Hepatocyte (in vitro differentiated cells): ENCODE measurements at regions not wholly inside any gene's neighbourhood (a gene's known extent, or its start where the extent isn't known, plus 50 kb on each side); places are given as distances from the start of the nearest gene placed in this dataset.
"Not testable (repeated sequence)": the region's sequence is repeated elsewhere in the genome, so short reads cannot be mapped to it uniquely, and the experiment has no call there.

Experiments
- DNase-seq: peaks from one replicate; pipeline ENCODE4 v3.0.0-alpha.2; 2016; ENCODE audit warnings: low spot score
- H2AFZ ChIP-seq: fragments of 200-600 bp; sonication (generic); 2 replicates; pipeline ENCODE4 v1.6.0; 2016; ENCODE audit warnings: antibody characterized with exemption, mild to moderate bottlenecking
- H3K27ac ChIP-seq: fragments of 200-600 bp; sonication (generic); 2 replicates; pipeline ENCODE4 v1.5.1; 2016; ENCODE audit warnings: mild to moderate bottlenecking
- H3K27me3 ChIP-seq: fragments of 200-600 bp; sonication (generic); 2 replicates; pipeline ENCODE4 v1.6.1; 2016
- H3K36me3 ChIP-seq: fragments of 200-600 bp; sonication (generic); replicated peaks from 2 replicates; pipeline ENCODE4 v1.5.1; 2016; ENCODE audit warnings: low read depth; ENCODE audit not compliant: insufficient read depth
- H3K4me1 ChIP-seq: fragments of 200-600 bp; sonication (generic); 2 replicates; pipeline ENCODE4 v1.5.1; 2016; ENCODE audit warnings: mild to moderate bottlenecking, moderate library complexity; ENCODE audit not compliant: insufficient read depth
- H3K4me2 ChIP-seq: fragments of 200-600 bp; sonication (generic); 2 replicates; pipeline ENCODE4 v1.6.0; 2016
- H3K4me3 ChIP-seq: fragments of 200-600 bp; sonication (generic); 2 replicates; pipeline ENCODE4 v1.5.1; 2016; ENCODE audit warnings: mild to moderate bottlenecking
- H3K79me2 ChIP-seq: fragments of 200-600 bp; sonication (generic); 2 replicates; pipeline ENCODE4 v1.6.0; 2017; ENCODE audit warnings: mild to moderate bottlenecking
- H3K9me2 ChIP-seq: fragments of 200-600 bp; sonication (generic); replicated peaks from 2 replicates; pipeline ENCODE4 v1.6.0; 2017; ENCODE audit warnings: mild to moderate bottlenecking; ENCODE audit not compliant: insufficient read depth
- H3K9me3 ChIP-seq: fragments of 200-600 bp; sonication (generic); 2 replicates; pipeline ENCODE4 v1.5.1; 2016; ENCODE audit warnings: low read depth, mild to moderate bottlenecking
- H4K20me1 ChIP-seq: fragments of 200-600 bp; sonication (generic); 2 replicates; pipeline ENCODE4 v1.6.0; 2016; ENCODE audit warnings: mild to moderate bottlenecking; ENCODE audit not compliant: insufficient read depth, poor library complexity, severe bottlenecking
- WGBS: methylation state at CpG from one replicate; pipeline ENCODE4 v1.1.6; 2016; ENCODE audit warnings: low lambda C conversion rate; ENCODE audit errors: missing lambda C conversion rate; 5-methylcytosine and 5-hydroxymethylcytosine counted together

- H2AFZ ChIP-seq, H4K20me1 ChIP-seq, DNase-seq, H3K27me3 ChIP-seq, H3K4me3 ChIP-seq, H3K36me3 ChIP-seq, H3K9me2 ChIP-seq, H3K4me2 ChIP-seq, H3K27ac ChIP-seq, H3K9me3 ChIP-seq, H3K4me1 ChIP-seq, H3K79me2 ChIP-seq: not testable (repeated sequence)
- 54% methylated on average over 11 of the region's 15 CpGs for WGBS
These were observed 108.0 kb upstream of the PLGLB2 start for GRCh38 chr2:87639801-87640440.

DNA sequence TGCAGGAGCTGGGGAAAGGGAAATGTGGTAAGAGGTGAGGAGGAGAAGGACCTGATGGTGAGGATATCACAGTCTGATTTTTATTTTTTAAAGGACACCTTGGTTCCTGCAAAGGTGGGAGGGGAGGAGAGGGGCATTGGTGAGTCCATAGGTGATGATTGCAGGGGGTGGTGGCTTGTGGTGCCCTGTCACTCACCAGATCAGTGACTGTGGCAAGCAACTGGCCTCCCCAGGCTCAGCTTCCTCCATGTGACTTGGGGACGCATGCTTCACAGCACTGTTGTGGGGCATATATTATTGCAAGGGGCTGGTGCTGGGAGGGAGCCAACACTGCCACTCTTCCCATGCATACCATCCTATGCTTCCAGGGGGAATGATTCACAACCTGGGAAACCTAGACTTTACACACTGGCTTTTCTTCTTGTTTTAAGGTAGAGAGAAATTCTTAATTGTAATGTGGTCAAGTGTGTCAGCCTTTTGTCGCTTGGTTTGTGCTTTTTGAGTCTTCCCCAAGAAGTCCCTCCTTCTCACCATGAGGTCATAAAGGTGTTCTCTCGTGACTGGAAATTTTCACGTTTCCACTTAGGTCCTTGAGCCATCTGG lies 106.8 kb upstream of the PLGLB2 start:
- H3K9me3 ChIP-seq, H3K27ac ChIP-seq, H3K4me2 ChIP-seq, H4K20me1 ChIP-seq, H3K4me1 ChIP-seq, H3K79me2 ChIP-seq, H3K36me3 ChIP-seq, H2AFZ ChIP-seq, H3K9me2 ChIP-seq, H3K27me3 ChIP-seq, DNase-seq, H3K4me3 ChIP-seq: not testable (repeated sequence)
- 80% methylated on average over 4 of the region's 4 CpGs for WGBS

GRCh38 chr2:87643165-87643564 lies 104.7 kb upstream of the PLGLB2 start:
- not testable (repeated sequence) for H3K9me3 ChIP-seq, H3K27ac ChIP-seq, DNase-seq, H3K4me2 ChIP-seq, H3K27me3 ChIP-seq, H3K4me3 ChIP-seq, H4K20me1 ChIP-seq, H3K36me3 ChIP-seq, H2AFZ ChIP-seq, H3K79me2 ChIP-seq, H3K9me2 ChIP-seq, H3K4me1 ChIP-seq
- WGBS, result 98% methylated on average over 4 of the region's 4 CpGs

GRCh38 chr2:87647737-87648498 lies 100.0 kb upstream of the PLGLB2 start:
- H3K36me3 ChIP-seq, H3K4me3 ChIP-seq, H3K9me3 ChIP-seq, H3K9me2 ChIP-seq, H3K79me2 ChIP-seq, H3K27me3 ChIP-seq, H4K20me1 ChIP-seq, H3K27ac ChIP-seq, H3K4me2 ChIP-seq, DNase-seq, H3K4me1 ChIP-seq, H2AFZ ChIP-seq: not testable (repeated sequence)
- 63% methylated on average over 3 of the region's 5 CpGs for WGBS

GRCh38 chr2:87648815-87649214 lies 99.1 kb upstream of the PLGLB2 start:
- H3K36me3 ChIP-seq, H4K20me1 ChIP-seq, H3K4me2 ChIP-seq, H3K27ac ChIP-seq, DNase-seq, H2AFZ ChIP-seq, H3K4me1 ChIP-seq, H3K9me3 ChIP-seq, H3K9me2 ChIP-seq, H3K4me3 ChIP-seq, H3K27me3 ChIP-seq, H3K79me2 ChIP-seq: not testable (repeated sequence)
- no CpG with 5 or more reads among the region's 3 CpGs for WGBS

DNA sequence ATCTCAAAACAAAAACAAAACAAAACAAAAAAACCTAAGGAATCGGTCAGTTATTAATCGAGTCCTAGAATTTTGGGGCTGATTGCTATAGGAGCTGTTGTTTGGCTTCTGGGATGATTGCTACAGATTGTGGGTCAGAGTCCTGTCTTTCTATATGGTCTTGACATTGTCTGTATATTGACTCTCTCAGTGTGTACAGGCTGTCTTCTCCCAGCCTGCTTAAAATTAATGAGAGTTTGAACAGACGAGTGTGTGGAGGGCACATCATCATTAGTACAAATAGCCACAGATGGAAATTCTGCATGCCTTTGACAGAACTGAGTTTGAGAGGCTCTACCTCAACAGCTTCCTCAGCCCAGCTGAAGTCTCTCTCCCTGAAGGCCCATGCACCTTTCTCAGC lies 98.0 kb upstream of the PLGLB2 start:
- H3K9me3 ChIP-seq, H3K27ac ChIP-seq, H3K9me2 ChIP-seq, H3K36me3 ChIP-seq, H4K20me1 ChIP-seq, H3K27me3 ChIP-seq, H3K79me2 ChIP-seq, H3K4me2 ChIP-seq, H3K4me3 ChIP-seq, H2AFZ ChIP-seq, H3K4me1 ChIP-seq, DNase-seq: not testable (repeated sequence)
- 93% methylated on average over 3 of the region's 3 CpGs for WGBS

GRCh38 chr2:87650837-87651236 lies 97.0 kb upstream of the PLGLB2 start:
- H4K20me1 ChIP-seq, DNase-seq, H3K9me2 ChIP-seq, H3K79me2 ChIP-seq, H2AFZ ChIP-seq, H3K36me3 ChIP-seq, H3K27me3 ChIP-seq, H3K4me3 ChIP-seq, H3K27ac ChIP-seq, H3K4me2 ChIP-seq, H3K9me3 ChIP-seq, H3K4me1 ChIP-seq: not testable (repeated sequence)
- WGBS, result no CpG with 5 or more reads among the region's 2 CpGs

DNA sequence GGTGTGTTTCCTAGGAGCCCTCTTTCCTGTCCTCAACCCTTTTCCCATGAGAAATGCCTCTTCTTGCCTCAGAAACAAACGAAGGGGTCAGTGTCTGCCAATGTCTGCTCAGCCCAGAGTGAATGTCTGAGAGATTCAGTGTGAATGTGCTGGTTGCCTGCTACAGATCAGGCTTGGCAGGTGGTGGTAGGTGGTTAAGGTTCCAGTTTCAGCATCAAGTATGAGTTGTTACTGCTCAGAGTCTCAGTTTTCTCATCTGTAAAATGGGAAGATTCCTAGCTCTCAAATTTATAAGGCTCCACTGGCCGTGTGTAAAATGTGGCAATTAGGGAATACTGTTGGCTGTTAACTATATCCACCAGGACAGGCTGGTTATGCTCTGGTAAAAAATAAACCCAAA lies 96.3 kb upstream of the PLGLB2 start:
- not testable (repeated sequence) for H3K27me3 ChIP-seq, H2AFZ ChIP-seq, DNase-seq, H3K4me1 ChIP-seq, H3K4me3 ChIP-seq, H3K36me3 ChIP-seq, H3K4me2 ChIP-seq, H3K9me2 ChIP-seq, H3K79me2 ChIP-seq, H4K20me1 ChIP-seq, H3K27ac ChIP-seq, H3K9me3 ChIP-seq
- 90% methylated on average over 2 of the region's 2 CpGs for WGBS

DNA sequence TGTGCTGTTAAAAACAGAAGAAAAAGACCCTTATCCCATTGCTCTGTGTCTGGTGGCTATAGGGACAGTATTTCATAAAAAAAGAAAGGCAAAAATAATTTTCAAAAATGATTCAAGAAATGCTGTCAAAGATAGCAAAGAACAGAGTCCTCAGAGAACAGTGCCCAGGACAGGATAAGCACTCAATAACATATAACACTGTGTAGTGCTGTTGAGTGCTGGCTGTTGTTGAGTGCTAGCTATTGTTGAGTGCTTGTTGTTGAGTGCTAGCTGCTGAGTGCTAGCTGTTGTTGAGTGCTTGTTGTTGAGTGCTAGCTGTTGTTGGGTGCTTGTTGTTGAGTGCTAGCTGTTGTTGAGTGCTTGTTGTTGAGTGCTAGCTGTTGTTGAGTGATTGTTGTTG lies 94.5 kb upstream of the PLGLB2 start:
- H3K4me3 ChIP-seq, H4K20me1 ChIP-seq, H3K9me2 ChIP-seq, H3K79me2 ChIP-seq, H3K27me3 ChIP-seq, H3K36me3 ChIP-seq, H2AFZ ChIP-seq, H3K9me3 ChIP-seq, H3K27ac ChIP-seq, H3K4me2 ChIP-seq, DNase-seq, H3K4me1 ChIP-seq: not testable (repeated sequence)
